ENCODE measurements at regions not wholly inside any gene's neighbourhood (a gene's known extent, or its start where the extent isn't known, plus 50 kb on each side); places are given as distances from the start of the nearest gene placed in this dataset.

DNA sequence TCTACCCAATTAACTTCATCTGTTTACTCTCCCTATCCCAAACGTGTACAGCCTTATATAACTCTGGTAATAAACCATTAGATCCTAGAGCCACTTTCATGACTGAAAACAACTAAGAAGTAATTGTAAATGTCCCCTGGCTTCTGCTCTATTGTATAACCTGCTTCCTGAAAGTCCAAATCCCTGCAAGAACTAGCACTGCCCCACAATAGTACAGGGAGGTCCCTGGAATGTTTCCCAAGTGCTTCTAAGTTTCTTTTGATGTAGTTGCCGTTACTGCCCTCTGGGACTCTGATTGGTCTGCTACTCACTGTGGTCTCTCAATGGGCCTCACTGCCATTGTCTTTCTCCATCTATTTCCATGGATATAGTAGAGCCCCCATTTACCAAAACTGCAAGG lies 764.0 kb upstream of the GHITM start (continued):
- TF ChIP-seq CTBP2 (IDR thresholded peaks at IDR 0.05; ENCODE audit: borderline replicate concordance, insufficient read depth, insufficient read length, low read length) (no peak), ASH2L (IDR thresholded peaks at IDR 0.05; ENCODE audit: low read length) (no peak)
